GM23338 (cell line): ENCODE measurements at regions not wholly inside any gene's neighbourhood (a gene's known extent, or its start where the extent isn't known, plus 50 kb on each side); places are given as distances from the start of the nearest gene placed in this dataset.

Source experiments
- ATAC-seq: fragments of 200-7000 bp; cut with Tn5 transposase; 3 replicates; pipeline ENCODE4 v1.9.1; 2020
- DNase-seq: peaks from one replicate; pipeline ENCODE4 v3.0.0-alpha.2; 2015; ENCODE audit warnings: low spot score
- H2AFZ ChIP-seq: fragments of 200-600 bp; sonication (generic); 2 replicates; pipeline ENCODE4 v1.8.0; 2016; ENCODE audit warnings: antibody characterized with exemption, mild to moderate bottlenecking, moderate library complexity
- H3F3A ChIP-seq: fragments of 200-600 bp; sonication (generic); replicated peaks from 2 replicates; pipeline ENCODE4 v1.8.0; 2017; ENCODE audit warnings: antibody characterized with exemption, mixed run types, low read depth
- H3K27ac ChIP-seq: fragments of 200-600 bp; sonication (generic); 2 replicates; pipeline ENCODE4 v1.6.1; 2016; ENCODE audit warnings: low read depth
- H3K27me3 ChIP-seq: fragments of 200-600 bp; sonication (generic); 2 replicates; pipeline ENCODE4 v1.8.0; 2016; ENCODE audit warnings: mild to moderate bottlenecking, mixed run types, moderate library complexity; ENCODE audit not compliant: insufficient read depth
- H3K36me3 ChIP-seq: fragments of 200-600 bp; sonication (generic); 2 replicates; pipeline ENCODE4 v1.8.0; 2016; ENCODE audit warnings: mild to moderate bottlenecking; ENCODE audit not compliant: insufficient read depth
- H3K4me1 ChIP-seq: fragments of 200-600 bp; sonication (generic); 2 replicates; pipeline ENCODE4 v1.8.0; 2016; ENCODE audit warnings: mild to moderate bottlenecking, moderate library complexity; ENCODE audit not compliant: insufficient read depth
- H3K4me2 ChIP-seq: fragments of 200-600 bp; sonication (generic); 2 replicates; pipeline ENCODE4 v1.7.1; 2017; ENCODE audit warnings: mixed run types
- H3K4me3 ChIP-seq: fragments of 200-600 bp; sonication (generic); 2 replicates; pipeline ENCODE4 v1.6.1; 2016; ENCODE audit warnings: mixed run types
- H3K79me2 ChIP-seq: fragments of 200-600 bp; sonication (generic); replicated peaks from 2 replicates; pipeline ENCODE4 v1.8.0; 2017; ENCODE audit warnings: mild to moderate bottlenecking; ENCODE audit not compliant: insufficient read depth
- H3K9me2 ChIP-seq: fragments of 200-600 bp; sonication (generic); 2 replicates; pipeline ENCODE4 v1.8.0; 2017; ENCODE audit not compliant: insufficient read depth
- H4K20me1 ChIP-seq: fragments of 200-600 bp; sonication (generic); replicated peaks from 2 replicates; pipeline ENCODE4 v1.8.0; 2017; ENCODE audit warnings: mild to moderate bottlenecking; ENCODE audit not compliant: insufficient read depth
- H3K27ac Mint-ChIP-seq: 2 replicates; pipeline ENCODE4 v1.8.0; 2020; ENCODE audit warnings: inconsistent platforms, mild to moderate bottlenecking, moderate library complexity, mixed read lengths
- H3K27me3 Mint-ChIP-seq: 3 replicates; pipeline ENCODE4 v1.8.0; 2022; ENCODE audit warnings: low read depth, mild to moderate bottlenecking, moderate library complexity, mixed read lengths, inconsistent platforms; ENCODE audit not compliant: insufficient read depth, poor library complexity
- H3K36me3 Mint-ChIP-seq: 3 replicates; pipeline ENCODE4 v1.8.0; 2021; ENCODE audit warnings: low read depth, mild to moderate bottlenecking, inconsistent platforms, moderate library complexity, mixed read lengths
- H3K4me1 Mint-ChIP-seq: 3 replicates; pipeline ENCODE4 v1.8.0; 2020; ENCODE audit warnings: mild to moderate bottlenecking, inconsistent platforms, mixed read lengths
- H3K4me3 Mint-ChIP-seq: 3 replicates; pipeline ENCODE4 v1.8.0; 2021; ENCODE audit warnings: moderate library complexity, mild to moderate bottlenecking, inconsistent platforms, mixed read lengths
- H3K9me3 Mint-ChIP-seq: 3 replicates; pipeline ENCODE4 v1.8.0; 2020; ENCODE audit warnings: moderate library complexity, mild to moderate bottlenecking, inconsistent platforms, mixed read lengths
- CREB1 ChIP-seq: fragments of 250-450 bp; sonication (Bioruptor Pico); IDR thresholded peaks from 2 replicates; pipeline ENCODE4 v1.5.0; 2020; ENCODE audit warnings: low read depth, mild to moderate bottlenecking, moderate library complexity
- ETS1 ChIP-seq: IDR thresholded peaks from 2 replicates; pipeline ENCODE4 v1.6.1; 2016; ENCODE audit warnings: antibody characterized with exemption
- EZH2phosphoT487 ChIP-seq: fragments of 200-600 bp; sonication (generic); IDR thresholded peaks from one replicate; pipeline ENCODE4 v1.8.1; 2018; ENCODE audit warnings: antibody characterized with exemption; ENCODE audit not compliant: unreplicated experiment
- POLR2AphosphoS5 ChIP-seq: IDR thresholded peaks from 2 replicates; pipeline ENCODE4 v1.6.1; 2016; ENCODE audit warnings: antibody characterized with exemption, low read depth
- ZNF114 ChIP-seq: fragments of 250-450 bp; sonication (Bioruptor Pico); IDR thresholded peaks from 2 replicates; pipeline ENCODE4 v1.5.0; 2020; ENCODE audit warnings: mild to moderate bottlenecking, moderate library complexity
- ZNF331 ChIP-seq: fragments of 250-450 bp; sonication (Bioruptor Pico); IDR thresholded peaks from 2 replicates; pipeline ENCODE4 v1.5.0; 2020; ENCODE audit warnings: low read depth, mild to moderate bottlenecking, moderate library complexity
- ZNF462 ChIP-seq: fragments of 250-450 bp; sonication (Bioruptor Pico); IDR thresholded peaks from 2 replicates; pipeline ENCODE4 v1.5.0; 2020; ENCODE audit warnings: mild to moderate bottlenecking, moderate library complexity

GRCh38 chr7:36036590-36036989 is 116.5 kb upstream of the EEPD1 start:
- Mint-ChIP-seq H3K27me3 (peaks cover 2% of the 10 kb centered on the region), H3K4me1 (peaks cover 13% of the 10 kb centered on the region), H3K27ac (no peak overlapping the region), H3K36me3 (no peaks in the 10 kb centered on the region; the same call in 2 of the 3 replicates), H3K9me3 (no peaks in the 10 kb centered on the region; the same call in 1 of the 3 replicates), H3K4me3 (no peak overlapping the region)
- Histone ChIP-seq H3K4me2 (no peak overlapping the region), H3K27ac (no peak overlapping the region), H2AFZ (0 out of 2 replicates have a peak overlapping the region, but pooled peaks have one; percentile 52), H4K20me1 (no peaks in the 10 kb centered on the region), H3K27me3 (no peaks in the 10 kb centered on the region), H3F3A (no peaks in the 10 kb centered on the region), H3K36me3 (no peaks in the 10 kb centered on the region), H3K4me1 (peaks cover 13% of the 10 kb centered on the region), H3K9me2 (no peaks in the 10 kb centered on the region), H3K4me3 (no peak overlapping the region), H3K79me2 (no peaks in the 10 kb centered on the region)
- DNase-seq (no peak), ATAC-seq (no peak)
- no peak for TF ChIP-seq CREB1 (CRISPR knock-in tag)
- no peak for TF ChIP-seq EZH2phosphoT487
- no peak for TF ChIP-seq ZNF114 (CRISPR knock-in tag)
- TF ChIP-seq ZNF331 (CRISPR knock-in tag), result no peak
- TF ChIP-seq ETS1, result no peak
- no peak for TF ChIP-seq ZNF462 (CRISPR knock-in tag)
- no peak for TF ChIP-seq POLR2AphosphoS5
